Stimulated activated CD8-positive, alpha-beta memory T cell treated with anti-CD3 and anti-CD28 coated beads, Interleukin-7, amount 100 ng/mL, for 1 hour (primary cell): ENCODE measurements at regions not wholly inside any gene's neighbourhood (a gene's known extent, or its start where the extent isn't known, plus 50 kb on each side); places are given as distances from the start of the nearest gene placed in this dataset.

ENCODE experiments used
- DNase-seq, 2 donors: peaks; one replicate each; pipeline ENCODE4 v3.0.0-alpha.2; 2020; ENCODE audit warnings: low read depth in 2 of 2

DNA sequence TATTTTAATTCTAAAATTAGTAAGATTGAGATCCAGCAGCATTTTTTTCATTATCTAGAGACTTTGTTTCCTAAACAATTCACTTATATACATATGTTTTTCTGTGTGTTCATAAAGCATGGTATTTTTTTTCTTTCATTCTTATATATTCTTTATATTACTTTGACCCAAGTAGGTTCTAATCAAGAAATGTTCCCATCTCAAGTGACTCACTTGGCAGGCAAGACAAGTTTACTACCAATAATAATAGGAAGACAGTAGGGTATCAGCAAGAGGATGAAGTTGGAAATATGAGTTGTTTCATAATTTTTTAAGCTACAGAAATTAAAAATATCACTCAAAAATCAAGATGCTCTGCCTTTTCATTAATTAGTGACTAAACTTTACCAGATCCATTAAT is 613.4 kb upstream of the ATP2B1 start:
- DNase-seq = no peak

DNA sequence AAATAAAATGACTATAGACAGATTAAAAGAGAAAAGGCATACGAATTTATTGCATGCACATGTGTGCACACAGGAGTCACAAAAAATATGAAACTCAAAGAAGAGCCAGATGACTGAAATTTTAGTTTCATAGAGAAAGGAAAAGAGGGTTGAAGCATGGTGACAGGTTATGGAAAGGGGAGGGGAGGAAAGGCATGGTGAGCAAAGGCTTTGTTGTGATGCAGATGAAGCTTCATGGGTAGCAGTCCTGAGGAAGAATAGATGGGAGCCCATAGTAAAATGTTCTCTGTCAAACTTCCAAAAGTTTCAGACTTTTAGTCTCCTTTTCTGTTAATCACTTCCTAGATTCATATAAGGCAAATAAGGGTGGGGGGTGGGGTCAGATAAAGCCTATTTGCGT is 612.7 kb upstream of the ATP2B1 start:
- DNase-seq = no peak

DNA sequence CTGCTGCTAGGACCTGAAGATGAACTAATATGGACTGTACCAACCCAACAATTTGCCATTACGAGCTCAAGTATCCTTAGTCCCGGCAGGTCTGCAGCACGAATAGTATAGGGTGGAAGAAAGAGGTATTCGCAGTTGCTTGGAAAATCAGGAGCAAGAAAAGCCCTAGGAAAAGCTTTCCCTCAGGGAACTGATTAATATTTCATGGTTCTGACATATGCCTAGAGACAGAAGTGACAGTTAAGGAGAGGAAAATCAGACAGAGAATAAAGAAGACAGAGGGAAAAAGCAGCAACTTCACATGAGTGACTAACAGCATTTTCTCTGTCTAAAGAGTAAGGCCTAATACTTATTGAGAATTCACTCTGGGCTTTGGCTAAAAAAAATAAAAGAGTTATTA is 602.9 kb upstream of the ATP2B1 start:
- no peak for DNase-seq

DNA sequence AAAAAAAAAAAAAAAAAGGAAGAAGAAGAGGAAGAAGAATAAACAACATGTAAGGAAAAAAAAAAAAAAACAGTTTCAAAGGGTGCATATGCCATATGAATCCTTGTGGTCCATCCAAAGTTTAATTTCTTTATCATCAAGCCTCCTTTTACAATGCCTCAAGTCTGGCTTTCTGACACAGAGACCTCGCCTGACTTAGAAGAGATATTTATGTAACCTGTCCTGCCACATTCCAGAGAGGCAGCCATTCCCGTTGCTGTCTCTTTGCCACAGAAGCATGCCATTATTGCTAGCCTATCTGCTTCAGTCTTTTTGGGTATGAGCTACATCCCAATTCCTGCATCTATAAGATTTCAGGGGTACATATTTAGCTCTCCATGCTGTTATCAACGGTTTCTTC is 596.7 kb upstream of the ATP2B1 start:
- DNase-seq = no peak

DNA sequence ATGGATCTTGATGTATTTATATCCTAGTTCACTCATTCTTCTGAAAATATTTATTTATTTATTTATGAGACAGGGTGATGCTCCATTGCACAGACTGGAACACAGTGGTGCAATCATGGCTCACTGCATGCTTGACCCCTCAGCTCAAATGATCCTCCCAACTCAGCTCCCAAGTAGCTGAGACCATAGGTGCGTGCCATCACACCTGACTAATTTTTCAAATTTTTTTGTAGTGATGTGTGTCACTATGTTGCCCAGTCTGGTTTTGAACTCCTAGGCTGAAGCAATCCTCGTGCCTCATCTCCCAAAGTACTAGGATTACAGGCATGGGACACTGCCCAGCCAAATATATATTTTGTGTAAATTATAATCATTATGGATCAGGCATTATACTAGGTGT is 595.6 kb upstream of the ATP2B1 start:
- DNase-seq = no peak

DNA sequence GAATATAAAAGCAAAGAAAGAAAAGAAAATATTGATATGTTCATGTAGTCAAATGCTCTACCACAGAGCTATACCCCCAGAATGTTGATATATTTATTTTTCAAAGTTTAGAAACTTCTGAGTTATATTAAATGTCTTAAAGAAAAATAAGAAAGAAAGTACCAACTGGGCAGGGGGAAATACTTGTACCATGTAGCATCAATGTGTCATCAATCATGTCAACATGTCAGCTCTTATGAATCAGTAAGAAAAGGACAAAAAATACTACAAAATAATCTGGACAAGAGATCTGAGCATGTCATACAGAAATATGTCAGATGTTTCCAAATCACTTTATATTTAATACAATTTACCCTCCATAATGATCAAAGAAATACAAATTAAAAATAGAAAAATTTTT is 595.1 kb upstream of the ATP2B1 start:
- DNase-seq = no peak

DNA sequence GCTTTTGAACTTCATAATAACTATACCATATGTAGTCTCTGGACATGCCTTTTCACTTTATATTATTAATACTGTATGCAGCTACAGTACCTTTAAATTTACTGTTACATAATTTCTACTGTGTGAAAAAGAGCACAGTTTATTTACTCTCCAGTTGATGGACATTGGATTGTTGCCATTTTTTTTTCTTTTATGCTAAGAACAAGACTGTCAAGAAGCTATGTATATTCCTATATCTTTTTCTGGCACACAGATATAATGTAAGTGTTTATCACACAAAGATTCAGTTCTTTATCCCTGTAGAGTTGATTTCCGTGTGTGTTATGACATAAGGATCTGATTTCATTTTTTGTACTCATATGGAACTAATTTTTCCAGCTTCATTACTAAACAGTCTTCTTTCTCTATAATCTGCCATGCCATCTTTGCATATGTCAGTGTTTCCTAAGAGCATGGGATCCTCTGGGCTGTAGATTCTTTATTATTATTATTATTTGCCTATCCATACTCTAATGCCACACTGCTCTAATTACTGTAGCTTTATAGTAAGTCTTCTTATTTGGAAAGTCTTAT is 593.0 kb upstream of the ATP2B1 start:
- no peak for DNase-seq

DNA sequence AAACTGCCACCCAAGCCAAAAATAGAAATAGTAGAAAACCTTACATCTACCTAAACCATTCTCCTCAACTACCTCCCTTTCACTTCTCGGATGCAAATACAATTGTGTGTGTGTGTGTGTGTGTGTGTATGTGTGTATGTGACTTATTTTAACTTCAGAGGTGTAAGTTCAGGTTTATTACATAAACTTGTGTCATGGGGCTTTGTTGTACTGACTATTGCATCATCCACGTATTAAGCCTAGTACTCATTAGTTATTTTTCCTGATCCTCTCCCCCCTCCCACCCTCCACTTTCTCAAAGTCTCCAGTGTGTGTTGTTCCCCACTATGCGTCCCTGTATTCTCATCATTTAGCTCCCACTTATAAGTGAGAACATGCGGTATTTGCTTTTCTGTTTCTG is 592.5 kb upstream of the ATP2B1 start:
- no peak for DNase-seq

DNA sequence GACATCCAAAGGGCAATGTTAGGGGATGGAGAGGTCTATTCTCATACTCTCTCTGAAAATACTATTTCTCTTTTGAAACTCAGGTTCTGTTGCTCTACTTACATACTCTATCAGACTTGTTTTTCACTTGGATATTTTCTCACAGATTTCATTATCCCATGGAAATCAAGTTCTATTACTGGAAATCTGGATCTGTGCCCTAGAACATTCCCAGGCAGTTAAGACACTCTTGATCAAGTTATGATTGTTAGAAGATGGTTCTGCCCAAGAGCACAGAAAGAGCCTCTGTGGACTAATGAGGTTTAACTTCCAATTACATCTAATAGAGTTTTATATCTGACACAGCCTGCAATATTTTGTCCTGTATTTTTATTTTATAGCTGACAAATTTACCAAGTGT is 591.0 kb upstream of the ATP2B1 start:
- DNase-seq = no peak

DNA sequence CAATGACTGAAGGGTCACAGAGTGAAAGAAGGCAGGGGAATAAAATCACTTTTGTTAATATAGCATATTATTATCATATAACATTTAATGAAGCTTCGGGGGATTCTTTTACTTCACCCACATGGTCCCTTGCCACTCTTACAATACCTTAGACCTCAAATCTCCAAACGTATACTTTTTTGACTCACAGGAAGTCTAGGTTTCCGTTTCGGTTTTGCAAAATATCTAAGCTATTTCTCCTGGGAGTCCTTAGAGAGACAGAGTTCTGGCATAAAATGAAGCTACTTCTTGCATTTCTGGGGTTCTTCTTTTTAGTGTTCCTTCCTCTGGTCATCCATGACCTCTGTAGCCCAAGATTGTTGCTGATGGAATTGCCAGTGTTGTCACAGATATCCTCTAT is 590.5 kb upstream of the ATP2B1 start:
- DNase-seq = no peak

DNA sequence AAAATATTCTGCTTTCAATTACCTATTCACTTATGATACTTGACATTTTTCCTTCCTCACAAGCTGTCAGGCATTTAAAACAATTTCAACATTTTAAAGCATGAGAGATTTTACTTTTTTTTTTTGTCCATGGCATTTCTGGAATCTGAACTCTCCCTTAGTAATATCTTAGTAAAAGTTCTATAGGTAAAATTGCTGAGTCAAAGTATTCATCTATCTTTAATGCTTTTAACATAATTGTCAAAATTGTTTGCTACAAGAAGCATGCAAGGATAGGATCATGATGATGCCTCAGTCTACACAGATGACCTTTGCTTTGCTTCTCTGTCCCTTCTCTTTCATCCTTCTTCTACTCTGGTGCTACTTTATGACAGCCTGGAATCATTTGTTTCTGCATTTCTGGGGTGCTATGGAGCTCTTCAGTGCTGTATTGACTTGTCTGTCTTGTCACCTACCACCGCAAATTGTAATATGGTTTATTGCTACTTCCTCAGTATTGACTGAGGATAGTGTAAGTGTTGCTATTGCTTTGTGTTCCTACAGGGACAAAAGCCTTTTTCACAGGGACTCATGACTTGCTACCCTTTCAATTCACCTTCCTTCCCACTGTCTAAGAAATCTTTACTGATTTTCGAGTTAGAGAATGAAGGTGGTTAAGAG is 589.8 kb upstream of the ATP2B1 start:
- no peak for DNase-seq

DNA sequence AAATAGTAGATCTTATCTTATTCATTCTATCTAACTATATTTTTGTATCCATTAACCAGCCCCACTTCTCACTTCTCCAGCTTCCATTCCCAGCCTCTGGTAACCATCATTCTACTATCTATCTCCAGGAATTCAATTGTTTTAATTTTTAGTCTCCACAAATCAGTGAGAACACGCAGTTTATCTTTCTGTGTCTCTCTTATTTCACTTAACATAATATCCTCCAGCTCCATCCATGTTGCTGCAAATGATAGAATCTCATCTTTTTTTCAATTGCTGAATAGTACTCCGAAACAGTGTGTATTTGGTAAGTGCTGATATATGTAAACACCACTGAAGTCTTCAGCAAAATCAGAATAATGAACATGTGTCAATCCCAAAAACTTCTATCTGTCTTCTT is 587.2 kb upstream of the ATP2B1 start:
- DNase-seq = no peak

DNA sequence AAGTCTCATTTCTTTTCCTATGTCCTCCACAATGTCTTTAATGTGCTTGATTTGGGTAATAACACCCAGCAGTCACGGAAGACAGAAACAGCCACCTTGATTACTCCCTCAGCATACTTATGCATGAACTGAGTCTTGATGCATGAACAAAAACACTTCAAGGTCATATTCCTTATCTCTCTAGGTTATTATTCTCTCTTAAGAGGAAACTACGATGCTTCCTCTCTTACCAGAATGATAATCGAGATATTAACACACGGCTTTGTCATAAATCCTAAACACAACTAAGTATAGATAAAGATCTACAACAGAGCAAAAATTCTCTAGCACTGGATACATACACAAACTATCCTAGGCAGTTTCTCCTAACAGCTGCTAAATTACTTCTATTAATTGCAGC is 583.5 kb upstream of the ATP2B1 start:
- DNase-seq = no peak

DNA sequence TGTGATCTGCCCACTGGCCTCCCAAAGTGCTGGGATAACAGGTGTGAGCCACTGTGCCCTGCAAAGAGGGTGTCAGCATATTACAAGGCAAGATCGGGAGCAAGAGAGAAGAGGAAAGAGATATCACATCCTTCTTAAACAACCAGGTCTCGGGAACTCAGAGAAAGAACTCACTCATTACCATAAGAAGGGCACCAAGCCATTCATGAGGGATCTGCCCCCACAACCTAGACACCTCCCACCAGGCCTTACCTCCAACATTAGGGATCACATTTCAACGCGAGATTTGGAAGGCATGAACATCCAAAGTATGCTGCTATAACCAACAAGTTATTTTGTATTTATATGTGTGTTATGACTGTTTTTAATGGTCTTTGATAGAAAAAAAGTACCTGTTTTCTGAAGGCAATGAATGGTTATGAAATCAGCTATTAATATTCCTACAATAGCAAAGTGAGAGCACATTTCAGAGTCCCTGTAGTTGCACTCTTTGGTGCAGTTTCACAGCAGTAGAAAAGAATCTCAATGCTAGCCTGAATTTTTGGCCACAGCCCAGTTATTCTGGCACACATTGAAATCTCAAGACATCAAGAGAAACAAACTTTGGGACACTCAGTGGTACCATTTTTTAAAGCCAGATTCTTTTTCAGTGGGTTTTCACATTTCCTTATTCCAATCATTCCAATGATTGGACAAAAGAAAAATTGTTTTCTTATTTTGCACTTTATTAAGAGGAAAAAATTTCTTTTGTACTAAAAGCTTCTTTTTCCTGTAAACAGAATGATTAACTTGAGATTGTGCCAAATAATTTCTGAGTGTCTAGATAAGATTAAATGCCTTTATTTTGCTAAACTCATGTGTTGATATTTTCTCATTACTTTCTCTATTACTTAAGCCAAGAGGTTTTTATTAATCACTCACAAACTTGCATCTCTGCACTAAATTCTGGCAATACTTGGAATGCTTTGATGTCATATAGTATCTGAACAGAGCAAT is 582.6 kb upstream of the ATP2B1 start:
- DNase-seq = no peak

DNA sequence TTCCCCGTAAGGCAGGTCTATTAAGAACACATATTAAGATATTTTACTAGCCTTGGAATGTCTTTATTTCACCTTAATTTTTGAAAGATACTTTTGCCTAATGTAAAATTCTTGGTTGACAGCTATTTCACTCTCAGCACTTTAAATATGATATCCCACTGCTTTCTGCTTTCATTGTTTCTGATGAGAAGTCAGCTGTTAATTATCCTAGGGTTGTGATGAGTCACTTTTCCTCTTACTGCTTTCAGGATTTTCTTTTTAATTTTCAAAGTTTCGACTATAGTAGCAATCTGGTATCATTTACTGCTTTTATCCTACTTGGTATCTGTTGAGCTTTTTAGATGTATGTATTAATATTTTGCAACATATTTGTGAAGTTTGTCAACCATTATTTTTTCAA is 578.9 kb upstream of the ATP2B1 start:
- DNase-seq = no peak

DNA sequence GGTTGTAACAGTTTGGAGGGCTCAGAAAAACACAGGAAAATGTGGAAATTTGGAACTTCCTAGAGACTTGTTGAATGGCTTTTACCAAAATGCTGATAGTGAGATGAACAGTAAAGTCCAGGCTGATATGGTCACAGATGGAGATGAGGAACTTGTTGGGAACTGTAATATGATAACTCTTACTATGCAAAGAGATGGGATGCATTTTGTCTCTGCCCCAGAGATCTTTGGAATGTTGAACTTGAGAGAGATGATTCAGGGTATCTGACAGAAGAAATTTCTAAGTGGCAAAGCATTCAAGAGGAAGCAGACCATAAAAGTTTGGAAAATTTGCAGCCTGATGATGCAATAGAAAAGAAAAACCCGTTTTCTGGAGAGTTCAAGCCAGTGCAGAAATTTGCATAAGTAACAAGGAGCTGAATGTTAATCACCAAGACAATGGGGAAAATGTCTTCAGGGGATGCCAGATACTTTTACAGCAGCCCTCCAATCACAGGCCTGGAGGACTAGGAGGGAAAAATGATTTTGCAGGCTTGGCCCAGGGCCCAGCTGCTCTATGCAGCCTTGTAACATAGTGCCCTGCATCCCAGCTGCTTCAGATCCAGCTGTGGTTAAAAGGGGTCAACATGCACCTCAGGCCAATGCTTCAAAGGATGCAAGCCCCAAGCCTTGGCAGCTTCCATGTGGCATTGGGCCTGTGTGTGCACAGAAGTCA is 572.7 kb upstream of the ATP2B1 start:
- no peak for DNase-seq

DNA sequence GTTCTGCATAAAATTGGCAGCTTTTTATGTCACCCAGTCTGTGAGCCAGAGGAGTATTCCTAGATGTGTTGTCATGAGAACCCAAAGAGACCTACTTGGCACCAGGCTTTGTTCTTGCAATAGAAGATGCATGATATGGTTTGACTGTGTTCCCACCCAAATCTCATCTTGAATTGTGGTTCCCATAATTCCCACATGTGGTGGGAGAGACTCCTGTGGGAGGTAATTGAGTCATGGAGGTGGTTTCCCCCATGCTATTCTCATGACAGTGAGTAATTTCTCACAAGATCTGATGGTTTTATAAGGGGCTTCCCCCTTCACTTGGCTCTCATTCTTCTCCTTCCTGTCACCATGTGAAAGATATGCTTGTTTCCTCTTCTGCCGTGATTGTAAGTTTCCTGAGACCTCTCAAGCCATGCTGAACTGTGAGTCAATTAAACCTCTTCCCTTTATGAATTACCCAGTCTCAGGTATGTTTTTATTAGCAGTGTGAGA is 572.0 kb upstream of the ATP2B1 start:
- DNase-seq = no peak

DNA sequence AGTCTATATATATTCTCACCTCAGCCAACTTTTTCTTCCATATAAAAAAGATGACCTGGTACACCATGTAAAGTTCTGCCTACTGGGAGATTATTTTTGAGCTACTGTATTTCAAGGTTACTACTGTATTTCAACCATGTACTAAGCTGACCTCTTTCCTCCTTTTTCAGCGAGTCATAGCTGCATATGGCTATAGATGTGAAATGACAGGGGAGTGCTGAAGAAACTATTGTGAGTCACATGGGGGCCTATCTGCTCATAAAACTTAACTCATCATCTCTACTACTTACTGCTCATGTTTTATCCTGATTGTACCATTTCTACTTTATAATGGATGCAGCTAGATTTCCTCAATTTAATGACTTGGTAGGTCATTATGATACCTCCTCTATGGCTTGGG is 571.4 kb upstream of the ATP2B1 start:
- no peak for DNase-seq

DNA sequence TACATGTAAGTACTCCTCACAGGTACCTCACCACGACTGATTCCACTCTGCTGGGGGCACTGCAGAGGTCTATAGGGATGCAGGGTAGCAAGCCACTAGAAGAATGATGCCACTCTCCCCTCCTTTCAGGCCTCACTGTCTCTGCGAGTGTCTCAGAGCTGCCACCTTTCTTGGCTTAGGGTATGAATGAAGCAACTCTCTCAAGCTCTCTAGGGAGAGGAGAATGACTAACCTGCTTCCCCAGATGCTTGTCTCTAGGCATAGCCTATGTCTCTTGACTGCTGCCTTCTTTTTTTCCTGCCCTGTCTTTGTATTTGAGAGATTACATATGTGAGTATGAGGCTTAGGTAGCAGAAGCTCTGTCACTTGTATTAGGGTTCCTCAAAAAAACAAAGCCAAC is 566.5 kb upstream of the ATP2B1 start:
- no peak for DNase-seq

DNA sequence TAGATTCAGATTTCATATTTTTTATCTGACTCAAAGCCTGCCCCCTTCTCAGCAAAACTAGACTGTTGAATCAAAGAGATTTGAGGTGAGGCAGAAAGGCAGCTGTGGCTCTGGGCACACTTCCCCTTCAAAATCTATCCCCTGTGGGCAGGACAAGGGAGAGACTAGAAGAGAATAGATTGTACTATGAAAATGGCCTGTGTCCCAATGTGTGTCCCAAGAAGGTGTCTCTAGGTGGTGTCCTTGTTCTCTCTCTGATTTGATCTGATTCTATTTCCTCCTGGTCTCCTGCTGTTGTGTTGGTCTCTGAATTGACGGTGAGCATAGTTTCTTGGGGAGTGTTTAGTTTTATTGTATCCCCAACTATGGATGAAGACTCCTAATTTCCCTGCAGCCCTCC is 565.8 kb upstream of the ATP2B1 start:
- DNase-seq = no peak

DNA sequence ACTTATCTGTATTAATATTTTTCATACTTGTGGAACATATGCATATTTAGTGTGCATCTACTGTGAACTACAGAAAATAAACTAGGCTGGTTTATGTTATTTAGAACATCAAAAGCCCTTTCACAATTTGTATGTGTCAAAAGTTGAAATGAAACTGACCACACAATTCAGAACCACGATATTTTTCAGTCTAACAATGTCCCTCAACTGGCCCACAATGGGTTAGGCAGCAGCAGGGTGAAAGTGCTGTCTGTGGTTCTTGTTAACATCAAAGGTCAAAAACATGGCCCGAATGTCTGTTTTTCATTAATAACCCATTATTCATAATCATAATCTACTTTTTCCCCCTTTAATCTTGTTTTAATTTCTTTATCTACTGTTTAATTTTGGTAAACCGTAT is 559.9 kb upstream of the ATP2B1 start:
- no peak for DNase-seq

DNA sequence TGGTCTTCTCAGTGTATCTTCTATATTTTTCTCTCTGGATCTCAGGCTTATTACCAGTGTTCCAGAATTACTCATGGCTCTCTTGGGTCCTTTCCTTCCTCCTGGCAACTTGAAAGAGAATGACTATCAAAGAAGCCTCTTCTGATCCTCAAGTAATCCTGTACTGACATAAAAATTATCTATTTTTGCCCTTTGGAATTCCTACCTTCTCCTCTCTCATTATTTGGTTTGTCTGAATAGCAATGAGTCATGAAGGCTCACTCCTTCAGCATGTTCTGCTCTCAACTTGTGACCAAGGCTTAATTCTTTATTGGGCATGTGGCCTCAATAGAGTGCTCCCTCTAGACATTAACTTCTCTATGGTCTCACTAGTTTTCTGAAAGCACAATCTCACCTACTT is 553.6 kb upstream of the ATP2B1 start:
- no peak for DNase-seq
